ENCODE measurements at regions not wholly inside any gene's neighbourhood (a gene's known extent, or its start where the extent isn't known, plus 50 kb on each side); places are given as distances from the start of the nearest gene placed in this dataset.

DNA sequence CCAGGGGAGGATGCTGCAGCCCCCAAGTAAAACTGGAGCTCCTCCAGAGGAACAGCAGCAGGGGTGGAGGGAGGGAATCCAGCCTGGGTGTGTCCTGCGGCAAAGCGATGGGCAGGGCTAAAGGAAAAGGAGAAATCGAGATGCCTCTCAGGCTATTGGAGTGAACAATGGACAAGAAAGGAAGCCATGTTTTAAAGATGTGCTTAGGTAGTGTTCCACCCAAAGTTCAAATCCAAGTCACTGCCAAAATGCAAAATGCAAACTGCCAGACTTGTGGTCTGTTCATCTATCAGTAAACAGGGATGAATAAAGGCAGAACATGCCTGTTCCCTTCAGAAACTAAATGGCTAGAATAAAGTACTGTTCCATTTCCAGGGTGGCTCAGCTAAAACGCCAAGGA, 197.5 kb upstream of the NSMCE3 start:
- Histone ChIP-seq H3K23me2 (ENCODE audit: low read depth, low read length) (no peaks in the 10 kb centered on the region), H3K36me3 (ENCODE audit: control insufficient read depth in 2 of 4, insufficient read depth in 4 of 4, low read length in 3 of 4) (no peaks in the 10 kb centered on the region), H3K79me2 (ENCODE audit: control insufficient read depth in 1 of 2, insufficient read depth in 2 of 2, low read length in 2 of 2) (no peaks in the 10 kb centered on the region; a peak in 1 of 4 replicates), H2BK20ac (ENCODE audit: low read length) (no peak overlapping the region), H3K4me3 (ENCODE audit: extremely low read depth in 1 of 4, insufficient read depth in 2 of 4, low read depth in 3 of 4, low read length in 4 of 4) (no peak overlapping the region), H2BK5ac (ENCODE audit: low read depth, low read length) (no peak overlapping the region), H3K14ac (ENCODE audit: insufficient read length) (no peak overlapping the region), H2BK120ac (replicated peaks; ENCODE audit: low read depth, low read length) (no peak overlapping the region), H4K20me1 (replicated peaks in 1 of 2; ENCODE audit: control insufficient read depth in 1 of 2, insufficient read depth in 2 of 2, low read length in 2 of 2) (peaks cover 0 to 2% of the 10 kb centered on the region in 2 experiments), H2BK15ac (ENCODE audit: low read length) (no peak overlapping the region), H2AK5ac (ENCODE audit: low read depth, low read length) (no peak overlapping the region), H4K5ac (ENCODE audit: insufficient read length, low read depth, low read length) (no peak overlapping the region), H3K18ac (ENCODE audit: extremely low read depth, low read length) (no peak overlapping the region), H3K9ac (replicated peaks in 1 of 4; ENCODE audit: extremely low read depth in 1 of 4, low read depth in 3 of 4, low read length in 3 of 4) (no peak overlapping the region), H3K56ac (replicated peaks; ENCODE audit: insufficient read length, low read depth, low read length) (no peak overlapping the region), H3K9me3 (ENCODE audit: insufficient read depth in 2 of 2, low read depth in 1 of 2, low read length in 1 of 2) (no peaks in the 10 kb centered on the region), H4K8ac (ENCODE audit: extremely low read depth, insufficient read depth, low read length) (no peak overlapping the region), H3K4ac (replicated peaks; ENCODE audit: insufficient read length, low read depth, low read length) (no peak overlapping the region), H3K79me1 (ENCODE audit: low read depth, low read length) (peaks cover 2% of the 10 kb centered on the region; the same call in 1 of the 2 replicates), H3K4me1 (replicated peaks in 1 of 4; ENCODE audit: control insufficient read depth in 3 of 4, insufficient read depth in 4 of 4, low read length in 3 of 4) (peaks cover 0 to 9% (median 1%) of the 10 kb centered on the region in 4 experiments; a peak in 6 of 7 replicates), H3K27ac (ENCODE audit: low read depth, low read length) (no peak overlapping the region), H3K23ac (ENCODE audit: insufficient read length) (no peak overlapping the region), H3K27me3 (replicated peaks in 1 of 4; ENCODE audit: control insufficient read depth in 3 of 4, extremely low read depth in 1 of 4, insufficient read depth in 3 of 4, low read length in 3 of 4) (no peaks in the 10 kb centered on the region), H2AFZ (ENCODE audit: low read length) (no peak overlapping the region), H4K91ac (replicated peaks; ENCODE audit: insufficient read length, low read length) (no peak overlapping the region), H2BK12ac (ENCODE audit: low read depth, low read length) (no peak overlapping the region), H3K4me2 (ENCODE audit: insufficient read depth in 1 of 2, low read depth in 2 of 2, low read length in 2 of 2) (no peak overlapping the region)
- FAIRE-seq (no peak), DNase-seq (ENCODE audit: low read depth in 1 of 2, low spot score in 2 of 2) (no peak)
- CTCF ChIA-PET (ENCODE audit: partially characterized antibody): interaction anchor here (0.8 to 1.5 kb wide), 3 partner anchors 9 to 20 kb away, joined by 3 to 6 read pairs (median 3); no protein-coding TSS in a partner anchor
- POLR2A ChIA-PET (ENCODE audit: partially characterized antibody): no interaction called here
- TF ChIP-seq ASH2L (IDR thresholded peaks at IDR 0.05; ENCODE audit: low read length) (no peak), SIRT6 (IDR thresholded peaks at IDR 0.05; ENCODE audit: low read length) (no peak), KDM5A (IDR thresholded peaks at IDR 0.05; ENCODE audit: low read length) (no peak), HDAC6 (IDR thresholded peaks at IDR 0.05; ENCODE audit: low read depth, low read length) (no peak), NRF1 (IDR thresholded peaks at IDR 0.05; ENCODE audit: low read depth, low read length) (no peak), KDM1A (IDR thresholded peaks at IDR 0.05; ENCODE audit: borderline replicate concordance, low read length) (no peak), TEAD4 (IDR thresholded peaks at IDR 0.05; ENCODE audit: low read depth, low read length) (no peak), JUN (IDR thresholded peaks at IDR 0.05; ENCODE audit: low read depth, low read length) (no peak), EP300 (IDR thresholded peaks at IDR 0.05; ENCODE audit: borderline replicate concordance in 1 of 2, low read depth in 2 of 2, low read length in 2 of 2) (no peak), YY1 (IDR thresholded peaks at IDR 0.05; ENCODE audit: low read depth, low read length) (no peak), NANOG (IDR thresholded peaks at IDR 0.05; ENCODE audit: insufficient read depth, low read depth, low read length, poor library complexity, severe bottlenecking) (no peak)
- TF ChIP-seq, protein P1, sequence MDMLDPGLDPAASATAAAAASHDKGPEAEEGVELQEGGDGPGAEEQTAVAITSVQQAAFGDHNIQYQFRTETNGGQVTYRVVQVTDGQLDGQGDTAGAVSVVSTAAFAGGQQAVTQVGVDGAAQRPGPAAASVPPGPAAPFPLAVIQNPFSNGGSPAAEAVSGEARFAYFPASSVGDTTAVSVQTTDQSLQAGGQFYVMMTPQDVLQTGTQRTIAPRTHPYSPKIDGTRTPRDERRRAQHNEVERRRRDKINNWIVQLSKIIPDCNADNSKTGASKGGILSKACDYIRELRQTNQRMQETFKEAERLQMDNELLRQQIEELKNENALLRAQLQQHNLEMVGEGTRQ (IDR thresholded peaks at IDR 0.05; ENCODE audit: low read length): no peak
- TF ChIP-seq, protein P2, sequence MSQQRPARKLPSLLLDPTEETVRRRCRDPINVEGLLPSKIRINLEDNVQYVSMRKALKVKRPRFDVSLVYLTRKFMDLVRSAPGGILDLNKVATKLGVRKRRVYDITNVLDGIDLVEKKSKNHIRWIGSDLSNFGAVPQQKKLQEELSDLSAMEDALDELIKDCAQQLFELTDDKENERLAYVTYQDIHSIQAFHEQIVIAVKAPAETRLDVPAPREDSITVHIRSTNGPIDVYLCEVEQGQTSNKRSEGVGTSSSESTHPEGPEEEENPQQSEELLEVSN (IDR thresholded peaks at IDR 0.05): no peak
- WGBS, 2 experiments (ENCODE audit: extremely low coverage in 1 of 2, insufficient coverage in 1 of 2, insufficient read length in 1 of 2, insufficient replicate concordance in 2 of 2, low coverage in 1 of 2, low lambda C conversion rate in 2 of 2, missing lambda C conversion rate in 1 of 2): 71% methylated on average over 3 of the region's 4 CpGs; no CpG with 5 or more reads in 1 of the 2 experiments

Data from H1 (cell line).